BE2C (cell line): ENCODE measurements at regions not wholly inside any gene's neighbourhood (a gene's known extent, or its start where the extent isn't known, plus 50 kb on each side); places are given as distances from the start of the nearest gene placed in this dataset.

ENCODE experiments used
- DNase-seq: peaks from one replicate; pipeline ENCODE4 v3.0.0-alpha.2; 2020
- H3K27me3 ChIP-seq: fragments of 250-450 bp; sonication (Bioruptor Pico); 2 replicates; pipeline ENCODE4 v1.5.1; 2020; ENCODE audit warnings: mild to moderate bottlenecking
- H3K36me3 ChIP-seq: fragments of 250-450 bp; sonication (Bioruptor Pico); 2 replicates; pipeline ENCODE4 v1.5.1; 2020; ENCODE audit warnings: mild to moderate bottlenecking
- H3K4me1 ChIP-seq: fragments of 250-450 bp; sonication (Bioruptor Pico); 2 replicates; pipeline ENCODE4 v1.5.1; 2020
- H3K4me3 ChIP-seq: 2 replicates; pipeline ENCODE4 v1.5.1; 2011; ENCODE audit warnings: low read depth, low read length
- H3K9me3 ChIP-seq: fragments of 250-450 bp; sonication (Bioruptor Pico); 2 replicates; pipeline ENCODE4 v1.5.1; 2020
- CTCF ChIP-seq: IDR thresholded peaks from 2 replicates; pipeline ENCODE4 v1.5.1; 2012; ENCODE audit warnings: mild to moderate bottlenecking, low read depth, low read length

- no peak overlapping the region for H3K4me3 ChIP-seq
- H3K9me3 ChIP-seq = no peaks in the 10 kb centered on the region; the same call in 1 of the 2 replicates
- H3K36me3 ChIP-seq = no peaks in the 10 kb centered on the region
- no peaks in the 10 kb centered on the region for H3K27me3 ChIP-seq
- TF ChIP-seq CTCF = no peak
- H3K4me1 ChIP-seq = no peaks in the 10 kb centered on the region; the same call in 1 of the 2 replicates
- no peak for DNase-seq
Observed at GRCh38 chr5:117093653-117094052, 519.0 kb upstream of the SEMA6A start.

DNA sequence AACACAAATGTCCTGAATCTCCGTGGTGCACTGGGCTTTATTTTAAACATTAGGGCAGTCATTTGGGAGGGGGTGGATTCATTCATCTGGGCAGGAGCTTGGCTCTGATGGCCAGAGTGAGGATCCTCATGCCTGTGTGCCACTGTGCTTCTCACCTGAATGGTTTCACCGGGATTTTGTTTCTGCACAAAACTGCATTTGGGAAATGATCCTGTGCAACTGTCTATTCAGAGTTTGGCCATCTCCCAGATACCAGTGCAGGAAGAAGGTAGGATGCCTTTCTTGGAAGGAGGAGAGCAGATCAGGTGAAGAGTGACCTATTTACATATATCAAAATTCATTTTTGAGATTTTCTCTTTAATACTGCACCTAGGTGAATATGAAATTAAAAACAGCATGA lies 514.4 kb upstream of the SEMA6A start:
- Histone ChIP-seq H3K9me3 (no peaks in the 10 kb centered on the region), H3K36me3 (no peaks in the 10 kb centered on the region), H3K4me1 (no peaks in the 10 kb centered on the region), H3K27me3 (no peaks in the 10 kb centered on the region), H3K4me3 (no peak overlapping the region)
- no peak for TF ChIP-seq CTCF
- DNase-seq = no peak

GRCh38 chr5:117088176-117088575 lies 513.6 kb upstream of the SEMA6A start:
- no peaks in the 10 kb centered on the region for H3K36me3 ChIP-seq
- H3K27me3 ChIP-seq = no peaks in the 10 kb centered on the region
- H3K4me3 ChIP-seq = no peak overlapping the region
- no peaks in the 10 kb centered on the region for H3K4me1 ChIP-seq
- DNase-seq = no peak
- H3K9me3 ChIP-seq = no peaks in the 10 kb centered on the region
- TF ChIP-seq CTCF = no peak

GRCh38 chr5:117084067-117084466 lies 509.4 kb upstream of the SEMA6A start:
- no peaks in the 10 kb centered on the region for H3K9me3 ChIP-seq
- peak; percentile 43 for TF ChIP-seq CTCF
- peak; percentile 23 for DNase-seq
- no peak overlapping the region for H3K4me3 ChIP-seq
- no peaks in the 10 kb centered on the region for H3K36me3 ChIP-seq
- no peaks in the 10 kb centered on the region for H3K4me1 ChIP-seq
- no peaks in the 10 kb centered on the region for H3K27me3 ChIP-seq

DNA sequence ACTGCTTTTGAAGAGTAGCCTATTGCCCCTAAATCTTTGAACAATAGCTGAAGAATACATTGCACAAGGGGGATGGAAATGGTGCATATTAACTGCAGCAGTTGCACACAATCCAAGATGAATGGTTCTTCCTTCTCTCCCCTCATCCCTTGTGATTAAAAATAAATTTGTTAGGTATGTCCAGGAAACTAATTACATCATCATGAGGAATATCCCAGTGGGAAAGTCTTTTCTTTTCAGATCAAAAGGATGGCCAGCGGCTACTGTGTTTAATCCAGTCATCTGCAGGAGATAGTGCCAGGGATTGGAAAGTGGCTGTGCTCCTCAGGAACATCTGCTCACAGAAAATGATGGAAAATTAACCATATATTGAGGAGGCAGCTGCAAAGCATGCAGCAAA lies 508.4 kb upstream of the SEMA6A start:
- no peaks in the 10 kb centered on the region for H3K36me3 ChIP-seq
- no peak for DNase-seq
- H3K4me3 ChIP-seq = no peak overlapping the region
- H3K9me3 ChIP-seq = no peaks in the 10 kb centered on the region
- no peak for TF ChIP-seq CTCF
- H3K4me1 ChIP-seq = no peaks in the 10 kb centered on the region
- H3K27me3 ChIP-seq = no peaks in the 10 kb centered on the region

GRCh38 chr5:117077142-117077541 lies 502.5 kb upstream of the SEMA6A start:
- no peak for DNase-seq
- TF ChIP-seq CTCF = peak; percentile 78
- Histone ChIP-seq H3K36me3 (no peaks in the 10 kb centered on the region), H3K4me3 (no peak overlapping the region), H3K27me3 (no peaks in the 10 kb centered on the region), H3K9me3 (no peaks in the 10 kb centered on the region), H3K4me1 (no peaks in the 10 kb centered on the region)
